DND-41 (cell line): ENCODE measurements at regions not wholly inside any gene's neighbourhood (a gene's known extent, or its start where the extent isn't known, plus 50 kb on each side); places are given as distances from the start of the nearest gene placed in this dataset.

Source experiments
- CTCF ChIP-seq: IDR thresholded peaks from 2 replicates; pipeline ENCODE4 v1.5.1; 2012; ENCODE audit warnings: borderline replicate concordance, low read length, moderate library complexity, mild to moderate bottlenecking; ENCODE audit not compliant: poor library complexity, severe bottlenecking; ENCODE audit errors: extremely low read depth
- EZH2 ChIP-seq: IDR thresholded peaks from 3 replicates; pipeline ENCODE4 v1.6.1; 2012; ENCODE audit warnings: borderline replicate concordance, low read depth, mild to moderate bottlenecking, moderate library complexity, low read length, inconsistent platforms; ENCODE audit not compliant: severe bottlenecking

GRCh38 chr16:5557448-5557847, 459.9 kb upstream of the EEF2KMT start:
- TF ChIP-seq CTCF (no peak), EZH2 (no peak)
